Ecto neural progenitor cell (in vitro differentiated cells): ENCODE measurements at regions not wholly inside any gene's neighbourhood (a gene's known extent, or its start where the extent isn't known, plus 50 kb on each side); places are given as distances from the start of the nearest gene placed in this dataset.

Experiments
- DNase-seq: peaks from one replicate; pipeline ENCODE4 v3.0.0-alpha.2; 2018; ENCODE audit warnings: low spot score

DNA sequence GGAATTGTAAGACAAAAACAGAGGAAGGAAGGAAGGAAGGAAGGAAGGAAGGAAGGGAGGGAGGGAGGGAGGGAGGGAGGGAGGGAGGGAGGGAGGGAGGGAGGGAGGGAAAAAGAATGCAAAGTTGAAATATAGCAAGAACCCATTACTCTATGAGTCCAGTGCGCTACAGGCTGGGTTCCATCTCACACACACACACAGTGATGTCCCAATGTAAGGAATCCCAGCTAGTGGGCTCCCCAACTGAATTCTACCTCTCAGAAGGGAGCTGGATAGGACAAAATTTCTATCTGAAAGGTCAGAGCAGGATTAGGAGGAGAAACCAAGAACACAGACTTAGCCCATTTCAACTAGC lies 173.4 kb downstream of the DAD1 start:
- DNase-seq: no peak

DNA sequence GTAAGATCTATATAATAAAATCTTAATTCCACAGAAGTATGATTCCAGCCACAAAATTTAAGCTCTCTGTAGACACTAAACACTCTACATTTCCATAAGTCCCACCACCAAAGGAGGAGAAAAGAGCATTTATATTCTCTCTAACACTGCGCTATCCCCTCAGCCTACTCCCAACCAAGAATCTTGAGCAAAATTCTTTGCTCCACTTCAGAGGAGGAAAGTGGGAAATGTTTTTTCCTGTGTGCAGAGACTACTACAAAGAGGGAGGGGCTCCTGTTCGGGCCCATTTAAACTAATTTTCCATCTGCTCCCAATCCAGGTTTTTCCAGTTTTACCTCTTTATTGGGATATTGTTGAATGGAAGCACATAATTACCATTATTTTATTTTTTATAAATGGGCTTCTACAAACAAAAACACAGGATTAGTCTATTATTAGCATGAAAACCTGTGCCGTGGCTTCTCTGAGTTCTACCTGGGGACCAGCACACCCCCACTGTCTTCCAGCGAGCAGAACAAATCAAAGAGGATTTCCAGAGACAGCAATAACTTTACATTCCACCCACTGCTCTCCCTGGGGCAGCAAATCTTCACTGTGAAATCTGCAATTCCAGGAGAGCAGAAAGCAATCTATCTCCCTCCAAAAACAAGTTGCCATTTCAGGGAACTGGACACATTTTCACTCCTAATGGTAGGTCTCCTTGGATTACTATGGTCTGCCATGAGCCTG lies 174.0 kb downstream of the DAD1 start:
- no peak for DNase-seq

DNA sequence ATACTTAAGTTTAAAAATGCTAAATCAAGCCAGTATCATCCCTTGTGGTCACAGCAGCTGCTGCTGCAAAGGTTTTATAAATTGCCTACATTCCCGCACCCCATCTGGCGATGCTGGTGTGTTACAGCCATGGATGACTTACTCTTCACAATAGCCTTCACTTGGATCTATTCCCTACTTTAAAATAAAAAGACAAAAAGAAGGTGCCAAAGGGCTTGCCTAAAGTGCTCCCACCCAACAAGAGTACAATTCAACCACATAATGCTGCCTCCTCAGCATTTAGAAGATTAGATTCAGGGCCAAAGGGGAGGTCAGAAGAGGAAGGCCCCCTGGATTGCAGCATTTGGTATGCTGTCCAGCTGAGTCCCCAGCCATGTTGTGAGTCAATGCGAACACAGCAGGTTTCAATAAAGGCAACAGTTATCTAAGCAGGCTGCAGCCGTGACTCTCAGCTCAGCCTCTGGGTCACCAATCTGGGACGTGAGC lies 176.1 kb downstream of the DAD1 start:
- peak; percentile 54 for DNase-seq

DNA sequence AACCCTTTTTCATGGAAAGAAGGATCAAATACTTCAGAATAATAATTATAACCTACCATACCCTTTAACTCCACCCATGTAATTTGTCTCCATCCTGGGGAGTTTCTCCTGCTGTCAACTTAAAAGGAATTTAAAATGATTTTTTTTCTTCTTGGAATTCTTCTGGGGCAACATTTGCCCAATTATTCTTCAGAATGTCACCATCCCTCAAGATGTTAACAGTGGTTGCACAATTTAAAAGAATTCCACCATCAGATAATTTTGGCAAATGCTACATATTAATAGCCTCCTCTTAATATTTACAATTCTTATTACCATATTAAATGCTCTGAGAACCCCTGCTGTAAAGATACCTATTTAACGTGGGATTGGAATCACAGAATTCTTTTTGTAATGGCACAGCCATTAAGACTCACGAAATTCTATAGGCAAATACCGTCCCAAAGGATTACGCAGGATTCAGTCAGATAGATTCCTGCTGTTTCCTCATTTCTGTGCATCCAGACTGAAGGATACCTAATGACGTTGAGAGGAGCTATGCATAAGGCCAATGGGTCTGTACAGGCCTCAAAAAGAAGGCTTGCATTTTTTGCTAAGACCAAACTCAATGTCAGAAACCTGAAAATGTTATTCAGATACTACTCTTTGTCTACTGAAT lies 177.5 kb downstream of the DAD1 start:
- no peak for DNase-seq

DNA sequence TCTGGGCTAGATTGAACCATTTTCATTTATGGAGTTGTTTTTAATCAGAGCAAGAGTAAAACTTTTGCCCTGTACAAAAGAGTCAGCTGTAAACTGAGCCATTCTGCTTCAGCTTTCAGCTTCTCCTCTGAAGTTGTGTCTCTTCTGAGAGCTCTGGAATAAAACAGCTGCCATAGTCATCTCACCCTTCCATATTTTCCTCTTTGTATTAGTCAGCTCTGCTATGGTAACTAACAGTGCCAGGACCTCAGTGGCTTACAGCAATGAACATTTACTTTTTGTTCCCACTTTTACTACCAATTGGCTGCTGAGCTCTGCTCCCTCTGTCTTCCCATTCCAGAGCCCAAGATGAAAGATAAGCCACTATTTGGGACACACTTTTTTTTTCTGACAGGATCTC lies 178.5 kb downstream of the DAD1 start:
- no peak for DNase-seq

DNA sequence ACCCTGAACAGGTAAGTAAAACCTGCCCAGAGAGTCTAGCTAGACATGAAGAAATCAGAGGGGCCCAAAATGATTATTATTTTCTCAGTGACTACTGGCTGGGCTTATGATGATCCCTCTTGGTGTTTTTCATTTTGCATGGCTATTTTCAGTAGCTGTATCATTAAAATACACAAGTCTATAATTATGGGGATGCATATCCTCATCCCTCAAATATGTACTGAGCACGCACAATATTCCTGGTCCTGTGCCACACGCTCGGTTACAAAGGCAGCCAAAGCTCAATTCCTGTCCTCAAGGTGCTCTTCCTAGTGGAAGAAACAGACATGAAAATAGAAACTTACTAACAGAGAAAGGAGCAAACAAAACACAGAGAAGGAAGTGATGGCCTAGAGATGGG lies 180.0 kb downstream of the DAD1 start:
- DNase-seq: no peak

DNA sequence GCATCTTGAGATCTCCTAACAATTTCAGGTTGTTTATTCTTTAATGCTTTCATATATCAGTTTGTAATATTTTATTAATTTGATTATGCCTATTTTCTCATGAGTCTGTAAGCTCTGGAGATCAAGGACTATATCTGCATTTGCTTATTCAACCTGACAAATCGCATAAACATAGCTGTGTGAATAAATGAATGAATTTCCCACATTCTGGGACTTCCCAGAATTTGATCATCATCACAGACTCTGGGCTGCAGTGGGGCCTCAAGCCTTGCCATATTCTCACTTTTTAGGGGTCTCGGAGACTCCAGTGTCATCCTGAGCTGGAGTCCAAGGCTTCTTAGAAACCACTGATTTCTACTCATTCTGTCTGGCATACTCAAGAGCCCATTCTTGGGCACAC lies 180.5 kb downstream of the DAD1 start:
- DNase-seq: no peak

DNA sequence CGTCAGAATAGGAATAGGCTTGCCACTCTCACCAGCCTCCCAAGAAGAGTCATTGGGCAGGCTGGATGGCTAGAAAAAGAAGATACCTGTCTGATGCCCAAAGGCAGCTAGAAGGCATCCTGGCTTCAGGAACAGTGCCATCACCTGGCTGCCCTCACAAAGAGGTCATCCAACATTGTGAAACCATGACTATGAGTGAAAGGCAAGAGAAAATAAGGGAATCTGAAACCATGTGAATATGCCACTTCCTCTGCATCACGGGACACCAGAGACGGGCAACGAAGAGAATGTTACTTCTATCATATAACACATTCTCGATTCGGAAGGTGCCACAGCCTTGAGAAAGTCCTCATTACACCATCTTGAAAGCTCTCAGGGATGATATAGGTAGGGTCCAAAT lies 182.0 kb downstream of the DAD1 start:
- no peak for DNase-seq

DNA sequence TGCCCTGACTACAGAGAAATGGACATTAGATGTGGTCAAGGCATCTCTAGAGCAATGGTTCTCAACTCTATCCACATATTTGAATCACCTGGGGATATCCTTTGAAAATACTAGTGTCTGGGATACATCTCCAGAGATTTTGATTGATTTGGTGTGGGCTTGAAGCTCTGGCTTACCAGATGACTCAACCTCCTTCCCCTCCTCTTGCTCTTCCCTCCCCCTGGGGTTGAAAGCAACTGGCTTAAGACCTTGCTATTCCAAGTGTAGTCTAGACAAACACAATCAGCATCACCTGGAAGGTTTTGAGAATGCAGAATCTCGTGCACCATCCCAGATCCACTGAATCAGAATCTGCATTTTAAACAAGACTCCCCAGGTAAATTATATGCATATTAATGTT lies 183.8 kb downstream of the DAD1 start:
- DNase-seq: no peak

DNA sequence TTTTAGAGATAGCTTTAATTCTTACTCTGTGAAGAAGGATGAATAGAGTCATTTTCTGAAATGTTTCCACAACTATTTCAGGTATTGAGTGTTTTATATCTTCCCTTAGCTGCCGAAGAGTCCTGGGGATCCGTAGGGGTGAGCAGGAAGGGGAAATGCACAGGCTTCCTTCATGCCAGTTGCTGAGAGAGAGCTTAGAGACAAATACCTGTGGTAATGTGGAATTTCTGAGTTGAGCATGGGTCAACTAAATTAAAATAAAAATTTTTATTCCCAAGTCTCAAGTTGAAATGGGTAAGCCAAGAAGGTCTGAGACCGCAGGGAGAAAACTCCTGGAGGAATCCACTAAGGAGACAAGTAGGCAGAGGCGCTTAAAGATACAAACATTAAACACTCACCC lies 185.7 kb downstream of the DAD1 start:
- no peak for DNase-seq

DNA sequence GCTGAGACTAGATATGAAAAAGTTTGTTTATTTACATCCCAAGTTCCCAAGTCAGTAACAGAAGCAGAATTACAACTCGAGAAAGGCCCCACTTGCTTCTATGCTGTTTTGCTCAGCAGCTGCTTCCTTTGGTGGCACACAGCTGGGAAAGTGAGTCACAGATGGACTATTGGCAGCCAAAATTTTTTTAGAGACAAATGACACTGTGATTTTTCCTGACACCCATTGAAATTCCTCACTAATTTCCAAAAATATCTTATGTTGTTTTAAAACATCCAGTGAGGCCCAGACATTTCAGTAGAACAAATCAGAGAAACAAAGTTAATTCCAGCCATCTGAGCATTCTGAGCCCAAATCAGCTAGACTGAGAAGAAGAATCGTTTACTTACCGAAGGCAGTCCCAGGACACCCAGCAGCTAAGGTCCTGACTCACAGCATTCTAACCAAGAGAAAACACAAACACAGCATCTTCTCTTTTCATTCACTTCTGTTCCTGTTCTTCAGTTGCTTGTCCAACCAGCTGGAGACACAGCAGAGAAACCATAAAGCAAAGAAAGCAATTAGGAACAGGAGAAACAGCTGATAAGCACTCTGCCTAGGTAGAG lies 188.3 kb downstream of the DAD1 start:
- no peak for DNase-seq

DNA sequence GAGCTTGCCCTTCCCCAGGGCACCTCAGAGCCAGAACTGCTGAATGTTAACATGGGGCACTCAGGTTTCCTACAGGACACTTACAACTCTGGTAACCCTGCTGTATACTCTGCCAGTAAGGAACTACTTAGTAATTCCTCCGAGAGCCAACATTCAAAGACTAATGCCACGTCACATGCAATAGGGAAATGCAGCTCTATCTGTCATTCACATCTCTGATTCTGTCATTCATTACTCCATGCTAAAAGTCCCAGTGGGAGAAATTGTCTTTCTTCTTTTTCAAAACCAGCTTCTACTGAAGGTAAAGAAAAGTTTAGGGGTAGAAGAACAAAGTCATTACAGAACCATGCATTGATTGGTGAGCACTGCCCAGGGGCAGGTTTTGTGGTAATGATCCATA lies 189.2 kb downstream of the DAD1 start:
- DNase-seq: no peak

DNA sequence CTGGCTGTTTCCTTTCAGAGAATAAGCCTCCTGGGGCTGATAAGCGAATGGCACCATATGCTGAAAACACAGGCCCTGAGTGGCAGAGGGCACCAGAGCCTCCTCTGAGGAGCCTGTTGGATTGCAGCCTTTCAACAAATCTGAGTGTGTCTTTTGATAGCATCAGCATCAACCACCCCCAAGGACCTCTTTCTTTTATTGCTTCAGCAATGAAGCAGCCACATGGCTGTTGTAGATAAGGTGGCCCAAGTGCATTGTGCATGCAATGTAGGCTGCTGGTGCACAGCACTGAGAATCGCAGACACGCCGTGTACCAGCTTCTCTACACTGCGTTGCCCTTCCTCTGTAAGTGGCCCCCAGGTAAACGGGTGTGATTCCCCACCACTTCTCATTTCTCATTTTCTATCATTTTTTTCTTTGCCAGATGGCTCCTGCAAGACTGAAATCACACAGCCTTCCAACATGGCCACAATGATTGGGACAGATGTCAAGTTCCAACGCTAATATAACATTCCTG lies 191.7 kb downstream of the DAD1 start:
- DNase-seq: peak; percentile 5

DNA sequence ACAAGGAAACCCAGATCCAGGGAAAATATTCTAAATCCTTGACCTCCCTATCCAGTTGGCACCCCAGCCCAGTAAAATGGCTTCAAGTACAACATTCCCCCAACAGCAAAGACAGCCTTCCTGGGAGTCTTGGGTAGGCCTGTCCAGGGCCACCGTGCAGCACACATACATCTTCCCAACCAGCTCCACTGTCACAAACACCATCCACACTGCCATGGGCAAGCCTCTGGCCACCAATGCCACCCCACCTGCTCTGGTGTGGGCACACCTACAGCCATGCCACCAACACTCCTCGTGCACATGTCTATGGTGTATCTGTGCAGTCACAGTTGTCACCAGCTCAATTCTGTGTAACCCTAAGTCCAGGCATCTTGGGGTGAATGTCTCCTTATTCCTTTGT lies 193.2 kb downstream of the DAD1 start:
- DNase-seq: peak; percentile 17

DNA sequence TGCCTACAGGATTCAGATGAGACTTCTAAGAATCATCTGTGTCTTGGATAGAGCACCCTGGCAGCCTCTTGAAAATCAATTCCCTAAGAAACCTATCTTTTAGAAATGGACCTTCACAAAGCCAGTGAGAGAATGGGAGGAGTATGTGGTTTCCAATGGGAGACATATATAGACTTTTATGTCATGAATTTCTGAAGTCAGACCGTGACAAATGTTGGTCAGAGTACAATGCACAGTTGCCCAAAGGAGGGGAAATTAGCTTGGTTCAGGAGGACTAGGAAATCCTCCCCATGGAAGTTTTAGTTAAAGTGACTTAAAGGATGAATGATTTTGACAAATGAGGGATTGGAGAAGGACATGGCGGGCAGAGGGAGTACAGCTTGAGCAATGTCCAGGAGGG lies 194.4 kb downstream of the DAD1 start:
- DNase-seq: no peak

DNA sequence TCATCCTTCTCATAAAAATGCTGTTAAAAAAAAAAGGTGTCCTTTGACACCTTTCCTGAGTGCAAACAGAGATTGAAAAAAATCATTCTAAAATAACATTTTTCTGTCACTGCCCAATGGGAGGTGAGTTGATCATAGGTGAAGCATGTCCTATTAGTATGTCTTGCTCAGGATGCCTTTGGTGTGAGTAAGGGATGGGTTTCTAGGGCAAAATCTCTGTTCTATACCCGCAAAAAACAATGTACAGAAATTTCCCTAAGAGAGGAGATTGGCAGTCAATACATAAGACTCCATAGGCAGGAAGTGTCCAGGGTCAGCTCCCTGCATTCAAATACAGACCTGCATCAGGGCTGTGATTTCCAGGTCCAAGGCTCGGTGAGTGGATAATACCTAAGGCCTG lies 195.2 kb downstream of the DAD1 start:
- DNase-seq: no peak

DNA sequence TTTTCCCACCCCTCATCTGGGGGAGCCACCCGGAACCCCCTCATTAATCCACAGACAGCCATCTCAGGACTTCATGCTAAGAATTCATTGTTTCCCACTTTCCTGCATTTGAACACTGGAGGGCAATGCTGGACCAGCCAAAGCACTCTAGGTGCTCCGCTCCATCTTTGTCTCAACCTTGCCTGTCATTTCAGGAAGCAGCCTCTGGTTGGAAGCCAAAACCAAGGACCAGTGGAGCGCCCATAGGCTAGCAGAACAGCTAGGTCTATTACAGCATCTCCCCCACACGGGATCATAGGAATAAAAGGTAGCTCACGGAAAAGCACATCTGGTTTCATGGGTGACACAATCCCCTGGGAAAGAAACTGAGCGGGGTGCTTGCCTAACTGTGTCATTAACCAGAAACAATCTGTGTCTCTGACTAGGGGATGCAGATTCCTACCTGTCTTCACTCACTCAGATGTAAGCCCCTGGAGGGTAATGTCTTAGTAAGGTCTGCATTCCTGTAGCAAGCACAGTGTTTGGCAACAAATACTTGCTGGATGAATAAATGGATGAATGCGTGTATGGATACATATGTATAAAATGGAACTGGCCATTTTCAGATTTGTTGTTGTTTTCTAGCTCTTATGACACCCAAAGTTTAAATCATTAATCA lies 197.0 kb downstream of the DAD1 start:
- DNase-seq: peak; percentile 65

DNA sequence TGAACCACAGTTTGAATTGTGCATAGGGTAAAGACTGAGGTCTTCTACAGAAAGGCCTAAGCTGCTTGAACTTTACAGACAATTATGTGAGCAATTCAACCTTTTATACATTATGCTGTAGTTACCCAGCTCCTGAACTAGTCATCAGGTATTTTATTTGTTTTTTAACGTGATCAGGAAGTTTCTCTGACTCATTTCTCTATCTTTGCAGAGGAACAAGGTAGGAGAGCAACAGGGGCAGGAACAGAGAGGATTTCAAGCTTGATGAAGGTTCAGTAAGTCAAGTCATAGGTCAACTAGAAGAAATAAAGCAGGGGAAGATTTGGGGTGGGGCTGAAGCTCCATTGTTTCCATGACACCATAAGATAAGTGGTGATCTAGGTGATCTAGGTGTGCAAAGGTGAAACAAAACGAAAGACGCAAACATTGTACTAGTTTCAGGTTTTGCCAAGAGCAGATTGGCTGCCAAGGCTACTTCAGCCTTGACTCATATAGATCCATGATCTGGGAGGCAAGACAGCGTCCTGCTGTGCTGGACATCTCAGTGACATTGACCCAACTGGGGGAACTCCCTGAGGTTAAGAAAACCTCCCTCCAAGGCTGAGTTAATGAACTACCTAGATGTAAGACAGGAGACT lies 198.1 kb downstream of the DAD1 start:
- no peak for DNase-seq

DNA sequence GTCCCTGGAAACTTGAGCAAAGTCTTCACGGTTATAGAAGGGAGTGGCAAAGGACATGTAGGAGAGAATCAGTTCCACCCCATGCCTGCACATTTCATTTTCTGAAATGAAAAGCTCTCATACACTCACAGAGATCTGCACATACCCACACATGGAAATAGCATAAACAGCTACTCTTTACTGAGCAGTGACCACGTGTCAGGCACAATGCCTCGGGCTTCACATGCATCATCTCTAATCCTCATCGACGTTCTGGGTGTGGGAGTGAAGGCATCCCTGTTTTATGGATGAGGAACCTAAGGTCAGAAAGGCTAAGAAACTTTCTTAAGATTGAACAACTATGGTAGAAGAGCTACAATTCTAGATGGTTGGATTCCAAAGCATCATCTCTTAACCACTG lies 198.8 kb downstream of the DAD1 start:
- no peak for DNase-seq

DNA sequence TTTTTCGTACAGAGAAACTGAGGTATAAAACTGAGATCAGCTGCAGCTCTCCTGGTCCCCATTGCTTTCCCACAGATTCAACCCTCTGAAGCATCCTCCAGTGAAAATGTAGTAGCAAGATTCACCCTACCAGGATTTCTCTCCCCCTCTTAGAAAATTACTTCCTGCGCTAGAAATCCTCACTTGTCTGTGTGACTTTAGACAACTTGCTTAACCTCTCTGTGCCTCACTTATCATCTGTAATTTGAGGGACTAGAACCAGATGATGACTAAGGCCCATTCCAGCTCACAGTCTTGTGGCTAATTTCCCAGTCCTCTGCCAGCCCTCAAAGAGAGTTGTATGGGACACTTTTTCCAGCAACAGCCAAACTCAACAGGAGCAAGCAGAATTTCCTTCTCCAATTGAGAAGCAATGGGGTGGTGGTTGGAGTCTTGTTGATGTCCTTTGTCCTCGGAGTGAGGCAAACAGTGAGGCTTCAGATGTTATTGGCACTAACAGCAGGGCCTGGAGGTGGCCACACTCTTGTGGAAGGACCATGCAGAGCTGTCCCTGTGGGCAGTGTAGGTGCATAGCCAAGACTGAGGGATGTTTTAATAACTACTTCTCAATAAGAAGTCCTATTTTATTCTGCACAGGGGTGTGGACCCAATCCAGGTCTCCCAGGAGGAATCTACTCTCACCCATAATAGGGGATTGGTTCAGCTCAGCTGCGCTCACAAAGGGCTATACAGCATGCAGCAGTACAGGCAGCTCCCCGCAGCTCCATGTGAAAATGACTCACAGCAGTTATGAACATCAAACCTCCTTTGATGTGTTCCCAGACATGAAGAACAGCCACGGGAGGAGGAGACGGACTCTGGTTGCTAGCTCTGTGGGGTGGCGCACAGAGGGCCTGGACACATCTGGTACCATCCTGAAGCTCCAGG lies 200.1 kb downstream of the DAD1 start:
- no peak for DNase-seq

DNA sequence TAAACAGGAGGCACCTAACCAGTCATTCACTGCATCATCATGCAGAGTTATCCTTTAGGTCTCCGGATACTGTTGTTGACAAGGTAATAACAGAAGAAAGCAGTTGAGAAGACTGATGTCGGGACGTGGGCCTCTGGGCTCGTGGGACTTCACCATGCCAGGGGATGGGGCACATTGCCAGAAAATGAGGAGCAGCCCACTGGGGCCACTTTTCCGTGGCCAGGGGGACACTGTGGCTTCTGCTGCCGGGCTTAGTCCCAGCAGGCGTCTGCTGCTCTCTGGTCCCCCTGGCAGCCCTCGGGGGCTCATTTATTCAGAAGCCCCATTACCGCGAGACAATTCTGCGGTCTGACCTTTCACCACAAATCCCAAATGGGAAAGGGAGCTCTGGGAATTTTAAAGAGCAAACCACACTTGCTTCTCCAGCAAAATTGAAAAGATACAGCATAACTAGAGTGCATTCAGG lies 201.2 kb downstream of the DAD1 start:
- peak; percentile 55 for DNase-seq
